ENCODE measurements at regions not wholly inside any gene's neighbourhood (a gene's known extent, or its start where the extent isn't known, plus 50 kb on each side); places are given as distances from the start of the nearest gene placed in this dataset.
"Not testable (repeated sequence)": the region's sequence is repeated elsewhere in the genome, so short reads cannot be mapped to it uniquely, and the experiment has no call there.

DNA sequence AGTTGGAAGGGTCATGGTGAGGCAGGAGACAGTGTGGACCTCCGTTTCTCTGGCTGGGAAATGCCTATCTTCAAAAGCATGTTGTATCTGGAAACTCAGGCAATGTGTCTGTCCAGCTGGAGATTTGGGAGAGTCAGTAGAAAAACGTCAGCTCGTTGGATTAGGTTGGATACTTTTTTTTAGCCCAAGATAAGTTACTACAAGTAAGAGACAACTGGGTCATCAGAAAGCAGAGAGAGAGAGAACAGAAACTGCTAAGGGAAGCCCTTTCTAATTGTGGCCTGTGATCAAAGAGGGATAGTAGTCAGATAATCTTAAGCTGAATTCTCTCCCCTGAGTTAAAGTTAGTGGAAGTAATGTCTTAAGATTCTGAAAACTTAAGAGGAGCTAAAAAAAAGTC is 78.9 kb upstream of the ZNF280D start:
- DNase-seq, result peak in 1 of 58 donors; percentile 8

DNA sequence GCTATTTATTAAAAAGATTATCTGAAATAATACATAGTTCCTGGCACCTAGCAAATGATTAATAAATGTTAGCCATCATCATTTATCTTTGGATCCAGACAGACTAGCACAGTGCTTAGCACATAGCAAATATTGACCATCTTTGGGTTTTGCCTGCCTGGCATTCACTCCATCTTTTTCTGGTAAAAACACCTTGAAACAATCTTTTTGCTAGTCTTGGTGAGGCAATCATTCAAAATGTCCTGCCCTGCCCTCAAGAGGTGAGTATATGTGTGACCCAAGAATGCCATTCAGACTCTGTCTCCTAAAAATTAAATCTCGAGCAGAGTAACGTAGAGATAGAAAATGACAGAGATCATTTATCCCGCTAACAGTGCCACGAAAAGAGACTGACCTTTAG is 78.3 kb upstream of the ZNF280D start:
- DNase-seq, result no peak

GRCh38 chr15:56808160-56808559 is 74.9 kb upstream of the ZNF280D start:
- DNase-seq, result no peak

DNA sequence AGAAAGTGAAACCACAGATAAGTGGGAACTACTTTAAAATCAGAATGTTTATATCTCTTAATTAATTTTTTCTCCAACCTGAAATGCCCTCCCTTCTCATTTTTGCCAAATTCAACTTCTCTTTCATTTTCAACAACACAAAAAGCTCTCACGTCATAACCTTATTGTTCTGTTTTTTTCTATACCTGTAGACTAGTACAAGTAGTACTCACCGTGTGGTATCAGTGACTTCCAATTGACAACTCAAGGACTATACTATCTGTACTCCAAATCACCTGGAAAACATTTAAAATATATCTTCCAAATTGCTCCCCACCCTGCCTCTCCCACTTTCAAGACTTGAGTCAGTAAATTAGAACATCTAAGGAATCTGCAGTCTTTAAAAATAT is 72.8 kb upstream of the ZNF280D start:
- DNase-seq, result no peak

DNA sequence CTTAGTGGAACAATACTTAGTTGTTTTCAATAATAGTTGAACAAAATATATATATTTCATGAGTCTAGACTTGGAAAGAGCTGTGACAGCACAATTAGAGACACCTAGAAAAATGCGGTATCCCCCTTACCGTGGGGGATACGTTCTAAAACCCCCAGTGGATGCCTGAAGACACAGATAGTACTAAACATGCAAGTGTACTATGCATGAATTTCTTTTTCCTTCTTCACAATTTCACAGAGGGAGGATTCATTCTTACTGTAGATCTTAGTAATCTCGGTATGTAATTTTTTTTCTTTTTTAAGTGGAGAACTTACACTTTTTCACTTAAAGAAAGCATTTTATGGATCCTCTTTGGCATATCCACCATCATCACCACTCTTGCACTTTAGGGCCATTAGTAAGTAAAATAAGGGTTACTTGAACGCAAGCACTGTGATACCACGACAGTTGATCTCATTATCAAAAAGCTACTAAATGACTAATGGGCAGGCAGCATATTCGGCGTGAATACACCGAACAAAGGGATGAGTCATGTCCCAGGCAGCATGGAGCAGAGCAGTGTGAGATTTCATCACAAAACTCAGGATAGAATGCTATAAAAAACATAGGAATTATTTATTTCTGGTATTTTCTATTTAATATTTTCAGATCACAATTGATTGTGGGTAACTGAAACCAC is 72.3 kb upstream of the ZNF280D start:
- DNase-seq, result peak in 6 of 58 donors; percentile 1 to 41 (median 10)

DNA sequence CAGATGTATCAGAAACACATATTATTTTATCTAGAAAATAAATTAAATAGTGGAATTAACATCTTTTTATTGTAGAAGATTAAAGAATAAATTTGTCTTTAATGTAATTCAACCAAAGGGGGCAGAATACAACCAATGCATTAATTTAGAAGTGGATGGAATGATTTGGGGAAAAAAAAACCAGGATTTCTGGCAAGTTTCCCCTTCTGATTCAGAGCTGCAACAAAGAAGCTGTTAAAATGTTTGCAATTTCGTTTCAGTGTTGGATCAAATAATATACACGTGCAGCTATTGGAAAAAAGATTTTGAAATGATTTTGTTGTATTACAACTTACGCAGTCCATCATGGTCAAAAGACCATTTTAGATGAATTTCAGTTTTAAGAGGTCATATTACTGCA is 71.6 kb upstream of the ZNF280D start:
- DNase-seq, result no peak

DNA sequence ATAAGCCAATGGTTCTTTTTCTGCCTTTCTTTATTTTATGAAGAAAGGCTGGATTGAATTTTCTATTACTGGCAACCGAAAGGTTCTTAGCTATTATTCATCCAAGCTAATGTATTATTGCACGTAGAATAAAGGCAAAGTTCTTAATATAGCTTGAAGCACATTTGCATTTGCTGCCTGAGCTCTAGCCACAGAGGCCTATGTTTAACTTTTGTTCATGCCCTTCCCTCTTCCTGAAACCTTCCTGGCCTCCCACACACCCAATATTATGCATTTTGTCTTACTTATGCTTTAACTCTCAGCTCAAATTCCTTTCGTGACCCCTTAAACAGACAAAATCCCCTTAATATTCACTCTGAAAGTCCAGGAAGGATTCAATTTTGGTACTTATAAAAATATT is 71.0 kb upstream of the ZNF280D start:
- DNase-seq, result no peak

DNA sequence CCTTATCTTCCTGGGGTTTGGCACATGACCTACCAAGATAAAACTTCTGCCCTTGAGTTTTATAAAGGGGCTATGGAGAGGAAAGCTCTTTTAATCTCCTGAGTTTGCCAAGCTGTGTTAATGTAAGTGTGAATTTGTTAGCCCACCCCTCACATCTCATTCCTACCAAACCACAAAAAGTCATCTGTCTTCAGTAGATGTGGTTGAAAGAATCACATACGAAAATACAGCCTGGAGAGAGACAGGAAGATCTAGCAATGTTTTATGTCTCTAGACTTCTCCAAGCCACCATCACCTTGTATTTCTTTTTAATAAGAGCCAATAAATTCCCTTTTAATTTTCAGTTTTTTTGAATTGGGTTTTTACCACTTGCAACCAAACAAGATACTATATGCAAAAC is 68.9 kb upstream of the ZNF280D start:
- no peak for DNase-seq

DNA sequence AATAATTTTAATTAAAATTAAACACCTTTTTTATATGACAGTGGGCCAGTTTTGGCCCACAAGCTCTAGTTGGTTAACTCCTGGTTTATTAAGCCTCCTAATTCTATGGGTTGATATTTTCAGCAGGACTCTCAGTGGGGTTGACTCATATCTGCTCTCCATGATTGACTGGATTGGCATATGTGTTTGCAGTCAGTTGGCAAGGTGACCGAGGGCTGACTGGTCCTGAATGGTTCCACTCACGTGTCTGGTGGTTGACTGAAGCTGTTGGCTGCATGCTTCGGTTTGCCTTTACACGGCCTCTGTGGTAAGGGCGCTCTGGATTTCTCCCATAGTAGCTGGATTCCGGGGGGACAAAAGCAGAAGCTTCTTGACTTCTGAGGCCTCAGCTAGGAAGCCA is 65.3 kb upstream of the ZNF280D start:
- DNase-seq, result no peak

- DNase-seq, result no peak
These were observed 64.5 kb upstream of the ZNF280D start for GRCh38 chr15:56797720-56798275.

GRCh38 chr15:56795502-56795901 is 62.2 kb upstream of the ZNF280D start:
- DNase-seq, result no peak

DNA sequence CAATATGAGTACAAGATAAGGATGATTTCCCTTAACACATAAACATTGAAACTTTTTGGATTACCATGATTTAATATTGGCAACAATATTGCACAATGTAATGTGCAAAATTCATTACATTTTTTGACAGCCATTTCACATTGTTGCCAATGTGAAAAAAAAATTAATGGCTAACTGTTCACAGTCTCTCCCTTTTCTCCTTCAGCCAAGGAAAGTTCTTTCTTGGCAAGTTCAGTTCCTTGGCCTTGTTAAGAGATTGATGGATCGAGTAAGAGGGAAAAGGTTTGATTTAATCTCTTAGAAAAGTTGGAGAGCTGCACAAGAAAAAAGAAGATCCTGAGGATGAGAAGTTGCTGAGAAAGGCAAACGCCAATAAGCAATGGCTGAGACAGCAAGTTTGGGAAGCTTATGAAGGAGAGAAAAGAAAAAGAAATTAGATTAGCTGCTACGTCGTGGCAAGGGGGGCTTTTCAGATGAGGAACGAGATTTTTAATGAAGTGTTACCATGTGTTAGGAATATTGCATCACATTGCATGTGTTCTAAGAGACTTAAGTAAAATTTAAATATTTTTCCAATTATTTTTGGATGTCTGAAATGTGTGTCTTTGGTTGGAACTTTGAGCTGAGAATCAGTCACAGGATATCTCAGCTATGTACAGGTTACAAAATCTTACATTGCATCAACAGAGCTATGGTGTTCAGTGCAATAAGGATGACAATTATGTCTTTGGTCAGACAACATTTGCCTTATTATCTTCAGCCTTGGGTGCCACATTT is 61.4 kb upstream of the ZNF280D start:
- no peak for DNase-seq

GRCh38 chr15:56794165-56794552 is 60.9 kb upstream of the ZNF280D start:
- DNase-seq, result no peak

DNA sequence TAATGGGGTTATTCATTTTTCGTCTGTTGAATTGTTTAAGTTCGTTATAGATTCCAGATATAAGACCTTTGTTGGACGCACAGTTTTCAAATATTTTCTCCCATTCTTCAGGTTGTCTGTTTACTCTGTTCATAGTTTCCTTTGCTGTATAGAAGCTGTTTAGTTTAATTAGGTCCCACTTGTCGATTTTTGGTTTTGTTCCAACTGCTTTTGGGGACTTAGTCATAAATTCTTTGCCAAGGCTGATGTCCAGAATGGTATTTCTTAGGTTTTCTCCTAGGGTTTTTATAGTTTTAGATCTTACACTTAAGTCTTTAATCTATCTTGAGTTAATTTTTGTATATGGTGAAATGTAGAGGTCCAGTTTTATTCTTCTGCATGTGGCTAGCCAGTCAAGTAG is 58.9 kb upstream of the ZNF280D start:
- DNase-seq, result no peak

DNA sequence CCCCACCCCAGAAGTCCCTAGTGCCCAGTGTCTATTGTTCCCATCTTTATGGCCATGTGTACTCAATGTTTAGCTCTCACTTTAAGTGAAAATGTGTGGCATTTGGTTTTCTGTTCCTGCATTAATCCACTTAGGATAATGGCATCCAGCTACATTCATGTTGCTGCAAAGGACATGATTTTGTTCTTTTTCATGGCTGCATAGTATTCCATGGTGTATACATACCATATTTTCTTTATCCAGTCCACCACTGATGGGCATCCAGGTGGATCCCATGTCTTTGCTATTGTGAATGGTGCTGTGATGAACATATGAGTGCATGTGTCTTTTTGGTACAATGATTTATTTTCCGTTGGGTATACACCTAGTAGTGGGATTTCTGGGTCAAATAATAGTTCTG is 58.2 kb upstream of the ZNF280D start:
- DNase-seq, result not testable (repeated sequence)

- DNase-seq, result no peak
These were observed 55.0 kb upstream of the ZNF280D start for GRCh38 chr15:56788359-56788758.

DNA sequence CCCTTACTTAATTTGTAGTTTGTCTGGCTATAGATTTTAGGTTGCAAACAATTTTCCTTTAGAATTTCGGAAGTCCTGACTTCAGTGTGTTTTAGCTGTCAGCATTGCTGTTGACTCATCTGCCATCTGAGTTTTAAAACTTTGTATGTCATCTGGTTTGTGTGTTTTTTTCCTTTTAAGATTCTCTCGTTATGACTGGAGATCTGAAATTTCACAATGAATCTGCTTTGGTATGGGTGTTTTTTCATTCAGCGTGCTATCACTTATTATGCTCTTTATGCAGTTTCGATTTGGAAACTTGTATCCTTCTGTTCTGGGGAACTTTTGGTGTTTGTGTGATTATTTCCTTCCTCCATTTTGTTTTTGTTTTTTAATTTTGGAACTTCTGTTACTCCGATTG is 53.7 kb upstream of the ZNF280D start:
- no peak for DNase-seq

DNA sequence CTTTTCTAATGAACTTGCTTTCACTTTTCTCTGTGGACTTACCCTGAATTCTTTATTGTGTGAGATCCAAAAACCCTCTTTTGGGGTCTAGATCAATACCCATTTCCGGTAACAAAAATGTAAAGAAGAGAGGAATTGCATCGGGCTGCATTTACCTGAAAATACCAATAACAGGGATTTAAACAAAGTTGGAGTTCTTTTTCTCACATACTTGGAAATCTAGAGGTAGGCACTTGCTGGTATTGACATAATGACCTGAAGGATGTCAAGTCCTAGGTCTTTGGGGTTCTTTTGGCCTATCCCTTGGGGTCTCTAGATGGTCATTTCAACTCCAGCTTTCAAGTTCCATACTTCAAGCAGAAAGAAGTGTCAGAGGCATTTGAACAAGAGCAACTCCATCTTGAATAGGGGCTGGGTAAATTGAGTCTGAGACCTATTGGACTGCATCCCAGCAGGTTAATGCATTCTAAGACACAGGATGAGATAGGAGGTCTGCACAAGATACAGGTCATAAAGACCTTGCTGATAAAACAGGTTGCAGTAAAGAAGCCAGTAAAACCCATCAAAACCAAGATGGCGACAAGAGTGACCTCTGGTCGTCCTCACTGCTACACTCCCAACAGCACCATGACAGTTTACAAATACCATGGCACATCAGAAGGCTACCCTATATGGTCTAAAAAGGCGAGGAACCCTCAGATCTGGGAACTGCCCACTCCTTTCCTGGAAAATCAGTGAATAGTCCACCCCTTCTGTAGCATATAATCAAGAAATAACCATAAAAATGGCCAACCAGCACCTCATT is 50.8 kb upstream of the ZNF280D start:
- DNase-seq, result no peak

DNA sequence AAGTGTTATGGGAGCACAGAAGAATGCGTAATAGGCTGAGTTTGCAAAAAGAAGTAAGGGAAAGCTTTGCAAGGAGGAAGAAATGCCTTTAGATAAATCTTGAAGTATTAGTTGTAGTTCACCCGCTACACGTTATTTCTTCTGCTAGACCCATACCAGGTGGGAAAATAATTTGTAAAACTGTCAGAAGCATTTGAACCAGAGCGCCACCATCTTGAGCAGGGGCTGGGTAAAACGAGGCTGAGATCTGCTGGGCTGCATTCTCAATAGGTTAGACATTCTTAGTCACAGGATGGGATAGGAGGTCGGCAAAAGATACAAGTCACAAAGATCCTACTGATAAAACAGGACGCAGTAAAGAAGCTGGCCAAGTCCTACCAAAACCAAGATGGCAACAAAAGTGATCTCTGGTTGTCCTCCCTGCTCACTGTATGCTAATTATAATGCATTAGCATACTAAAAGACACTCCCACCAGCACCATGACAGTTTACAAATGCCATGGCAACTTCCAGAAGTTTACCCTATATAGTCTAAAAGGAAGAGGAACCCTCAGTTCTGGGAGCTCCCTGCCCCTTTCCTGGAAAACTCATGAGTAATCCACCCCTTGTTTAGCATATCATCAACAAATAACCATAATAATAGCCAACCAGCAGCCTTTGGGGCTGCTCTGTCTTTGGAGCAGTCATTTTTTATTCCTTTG is 50.0 kb upstream of the ZNF280D start:
- DNase-seq, result no peak

Measured in anterior cingulate cortex (tissue), 58 donors.